GM12891 (cell line): ENCODE measurements at regions not wholly inside any gene's neighbourhood (a gene's known extent, or its start where the extent isn't known, plus 50 kb on each side); places are given as distances from the start of the nearest gene placed in this dataset.
"Not testable (repeated sequence)": the region's sequence is repeated elsewhere in the genome, so short reads cannot be mapped to it uniquely, and the experiment has no call there.

ENCODE experiments used
- PAX5 ChIP-seq: IDR thresholded peaks from 2 replicates; pipeline ENCODE4 v1.6.1; 2011; ENCODE audit warnings: low read length, moderate library complexity, mild to moderate bottlenecking; ENCODE audit not compliant: insufficient read depth, severe bottlenecking
- POLR2A ChIP-seq: IDR thresholded peaks from 2 replicates; pipeline ENCODE4 v1.6.1; 2011; ENCODE audit warnings: low read depth, low read length, control low read depth
- POLR2AphosphoS5 ChIP-seq: IDR thresholded peaks from 2 replicates; pipeline ENCODE4 v1.6.1; 2011; ENCODE audit warnings: low read depth, low read length, control low read depth
- POU2F2 ChIP-seq: IDR thresholded peaks from 2 replicates; pipeline ENCODE4 v1.6.1; 2011; ENCODE audit warnings: low read depth, mild to moderate bottlenecking, control low read depth, low read length, moderate library complexity
- SPI1 ChIP-seq: IDR thresholded peaks from 2 replicates; pipeline ENCODE4 v1.6.1; 2011; ENCODE audit warnings: low read depth, low read length, control low read depth
- TAF1 ChIP-seq: IDR thresholded peaks from 2 replicates; pipeline ENCODE4 v1.6.1; 2011; ENCODE audit warnings: low read depth, low read length, control low read depth

DNA sequence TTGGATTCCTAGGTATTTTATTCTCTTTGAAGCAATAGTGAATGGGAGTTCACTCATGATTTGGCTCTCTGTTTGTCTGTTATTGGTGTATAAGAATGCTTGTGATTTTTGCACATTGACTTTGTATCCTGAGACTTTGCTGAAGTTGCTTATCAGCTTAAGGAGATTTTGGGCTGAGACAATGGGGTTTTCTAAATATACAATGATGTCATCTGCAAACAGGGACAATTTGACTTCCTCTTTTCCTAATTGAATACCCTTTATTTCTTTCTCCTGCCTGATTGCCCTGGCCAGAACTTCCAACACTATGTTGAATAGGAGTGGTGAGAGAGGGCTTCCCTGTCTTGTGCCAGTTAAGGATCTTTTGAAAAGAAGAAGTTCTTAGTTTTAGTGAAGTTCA lies 114.4 kb upstream of the TNPO1 start:
- not testable (repeated sequence) for TF ChIP-seq POLR2A, POLR2AphosphoS5, SPI1, TAF1, POU2F2, PAX5
